ENCODE measurements at regions not wholly inside any gene's neighbourhood (a gene's known extent, or its start where the extent isn't known, plus 50 kb on each side); places are given as distances from the start of the nearest gene placed in this dataset.

- TF ChIP-seq, protein P1, sequence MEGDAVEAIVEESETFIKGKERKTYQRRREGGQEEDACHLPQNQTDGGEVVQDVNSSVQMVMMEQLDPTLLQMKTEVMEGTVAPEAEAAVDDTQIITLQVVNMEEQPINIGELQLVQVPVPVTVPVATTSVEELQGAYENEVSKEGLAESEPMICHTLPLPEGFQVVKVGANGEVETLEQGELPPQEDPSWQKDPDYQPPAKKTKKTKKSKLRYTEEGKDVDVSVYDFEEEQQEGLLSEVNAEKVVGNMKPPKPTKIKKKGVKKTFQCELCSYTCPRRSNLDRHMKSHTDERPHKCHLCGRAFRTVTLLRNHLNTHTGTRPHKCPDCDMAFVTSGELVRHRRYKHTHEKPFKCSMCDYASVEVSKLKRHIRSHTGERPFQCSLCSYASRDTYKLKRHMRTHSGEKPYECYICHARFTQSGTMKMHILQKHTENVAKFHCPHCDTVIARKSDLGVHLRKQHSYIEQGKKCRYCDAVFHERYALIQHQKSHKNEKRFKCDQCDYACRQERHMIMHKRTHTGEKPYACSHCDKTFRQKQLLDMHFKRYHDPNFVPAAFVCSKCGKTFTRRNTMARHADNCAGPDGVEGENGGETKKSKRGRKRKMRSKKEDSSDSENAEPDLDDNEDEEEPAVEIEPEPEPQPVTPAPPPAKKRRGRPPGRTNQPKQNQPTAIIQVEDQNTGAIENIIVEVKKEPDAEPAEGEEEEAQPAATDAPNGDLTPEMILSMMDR (IDR thresholded peaks at IDR 0.05): no peak
- TF ChIP-seq POLR2A (IDR thresholded peaks at IDR 0.05) (no peak), POLR2AphosphoS5 (IDR thresholded peaks at IDR 0.05) (no peak)
Measured at GRCh38 chr3:31014317-31015040, 120.0 kb upstream of the GADL1 start.

All from stomach (tissue), 4 donors.